Activated T-cell treated with anti-CD3 and anti-CD28 coated beads for 48 hours (primary cell): ENCODE measurements at regions not wholly inside any gene's neighbourhood (a gene's known extent, or its start where the extent isn't known, plus 50 kb on each side); places are given as distances from the start of the nearest gene placed in this dataset.
"Not testable (repeated sequence)": the region's sequence is repeated elsewhere in the genome, so short reads cannot be mapped to it uniquely, and the experiment has no call there.

Experiments used
- DNase-seq: peaks from one replicate; pipeline ENCODE4 v3.0.0-alpha.2; 2020; ENCODE audit warnings: low read depth

DNA sequence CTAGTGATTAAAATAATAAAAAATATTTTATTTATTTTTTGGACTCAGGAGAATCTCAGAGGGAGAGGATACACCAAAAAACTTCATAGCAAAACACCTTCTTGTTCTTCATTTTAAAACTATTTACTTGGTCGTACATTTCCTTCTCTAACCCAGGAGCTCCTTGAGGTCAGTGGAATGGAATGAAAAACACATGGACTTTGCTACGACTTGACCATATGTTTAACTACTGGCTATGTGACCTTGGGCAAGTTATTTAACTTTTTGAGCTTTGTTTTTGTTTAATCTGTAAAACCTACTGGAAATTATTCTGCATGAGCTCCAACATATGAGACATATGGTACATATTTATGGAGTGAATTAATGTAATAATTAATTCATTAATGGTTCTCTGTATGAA lies 1005.5 kb upstream of the CITED2 start:
- no peak for DNase-seq

- no peak for DNase-seq
These were observed 1001.8 kb upstream of the CITED2 start for GRCh38 chr6:140376209-140376608.

DNA sequence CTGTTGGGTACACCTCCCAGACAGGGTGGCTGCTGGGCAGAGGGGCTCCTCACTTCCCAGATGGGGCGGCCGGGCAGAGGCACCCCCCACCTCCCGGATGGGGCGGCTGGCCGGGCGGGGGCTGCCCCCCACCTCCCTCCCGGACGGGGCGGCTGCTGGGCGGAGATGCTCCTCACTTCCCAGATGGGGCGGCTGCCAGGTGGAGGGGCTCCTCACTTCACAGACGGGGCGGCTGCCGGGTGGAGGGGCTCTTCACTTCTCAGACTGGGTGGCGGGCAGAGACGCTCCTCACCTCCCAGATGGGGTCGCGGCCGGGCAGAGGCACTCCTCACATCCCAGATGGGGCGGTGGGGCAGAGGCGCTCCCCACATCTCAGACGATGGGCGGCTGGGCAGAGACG lies 999.3 kb upstream of the CITED2 start:
- DNase-seq: not testable (repeated sequence)

- DNase-seq: no peak
These were observed 997.6 kb upstream of the CITED2 start for GRCh38 chr6:140372064-140372463.

GRCh38 chr6:140370976-140371870 lies 996.8 kb upstream of the CITED2 start:
- DNase-seq: no peak

GRCh38 chr6:140370441-140370840 lies 996.0 kb upstream of the CITED2 start:
- no peak for DNase-seq

- DNase-seq: no peak
These were observed 992.5 kb upstream of the CITED2 start for GRCh38 chr6:140366991-140367390.

GRCh38 chr6:140364916-140365315 lies 990.5 kb upstream of the CITED2 start:
- DNase-seq: no peak

GRCh38 chr6:140360651-140361050 lies 986.2 kb upstream of the CITED2 start:
- no peak for DNase-seq

DNA sequence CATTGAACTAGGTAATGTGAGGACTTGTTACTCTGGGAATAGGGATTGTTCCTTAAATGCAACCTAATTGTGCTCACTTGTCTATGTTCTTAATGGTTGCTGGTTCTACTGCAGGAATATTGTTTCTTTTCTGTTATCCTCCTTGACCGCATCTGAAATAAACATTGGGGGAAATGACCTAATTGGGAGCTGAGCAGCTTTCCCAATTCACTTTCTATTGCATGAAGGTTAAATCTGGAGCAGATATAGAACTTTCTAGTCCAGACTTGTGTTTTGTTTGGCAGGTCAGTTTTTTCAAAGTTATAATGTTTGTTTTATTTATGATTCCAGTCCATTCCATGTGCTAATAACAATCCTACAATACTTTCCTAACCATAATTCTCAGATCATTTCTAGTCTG lies 981.0 kb upstream of the CITED2 start:
- DNase-seq: no peak

- no peak for DNase-seq
These were observed 979.8 kb upstream of the CITED2 start for GRCh38 chr6:140354296-140354695.

DNA sequence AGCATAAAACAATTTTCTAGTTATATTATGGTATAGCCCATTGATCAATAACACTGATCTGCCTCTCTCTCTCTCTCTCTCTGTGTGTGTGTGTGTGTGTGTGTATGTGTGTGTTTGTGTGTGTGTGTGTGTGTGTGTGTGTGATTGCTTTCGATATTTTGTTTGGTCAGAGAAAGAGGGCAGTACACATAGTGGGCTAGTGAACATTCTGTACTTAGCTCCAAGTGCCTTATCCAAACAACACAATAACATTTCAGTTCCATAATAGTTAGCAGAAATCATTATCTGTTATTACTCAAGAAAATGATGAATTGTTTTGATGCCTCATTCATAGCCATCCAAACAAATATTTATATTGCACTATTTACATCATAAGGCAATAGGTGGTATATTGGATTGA lies 979.1 kb upstream of the CITED2 start:
- DNase-seq: no peak

- DNase-seq: no peak
These were observed 972.0 kb upstream of the CITED2 start for GRCh38 chr6:140346428-140346827.

DNA sequence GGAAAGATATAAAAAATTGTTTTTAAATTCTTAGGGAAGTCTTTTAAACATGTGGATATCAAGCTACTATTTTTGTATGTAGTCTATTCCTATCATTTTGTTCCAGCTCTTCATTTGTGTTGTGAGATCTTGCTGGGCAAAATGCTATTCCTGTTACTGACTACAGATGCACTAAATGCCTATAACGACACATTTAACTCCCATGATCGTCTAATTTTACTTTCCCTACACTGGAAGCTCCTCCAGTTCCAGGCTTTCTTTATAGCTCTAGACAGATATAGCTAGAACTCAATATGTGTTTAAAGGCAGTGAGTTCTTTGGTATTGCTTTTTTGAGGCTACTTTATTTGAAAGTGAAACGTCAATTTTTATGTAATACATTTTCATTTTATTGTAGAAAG lies 971.5 kb upstream of the CITED2 start:
- DNase-seq: no peak

- no peak for DNase-seq
These were observed 969.9 kb upstream of the CITED2 start for GRCh38 chr6:140344142-140344913.

- no peak for DNase-seq
These were observed 968.7 kb upstream of the CITED2 start for GRCh38 chr6:140343128-140343527.

DNA sequence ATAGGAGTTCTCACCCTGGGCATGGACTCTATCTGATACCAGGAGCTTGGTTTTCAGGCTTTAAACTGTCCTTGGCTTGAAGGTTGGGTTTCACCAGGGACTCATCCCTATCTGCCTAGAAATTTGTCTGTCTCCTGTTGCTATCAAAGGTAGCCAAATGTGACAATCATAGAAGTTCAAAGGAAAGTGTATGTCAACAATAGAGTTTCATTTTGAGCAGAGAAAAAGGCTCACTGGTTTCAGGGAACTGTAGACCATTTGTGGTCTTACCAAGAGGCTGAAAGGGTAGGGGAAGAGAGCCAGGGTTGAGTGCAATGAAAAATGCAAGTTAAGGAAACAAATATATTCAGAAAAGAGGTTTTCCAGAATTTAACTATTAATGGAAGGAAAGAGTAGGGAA lies 966.8 kb upstream of the CITED2 start:
- DNase-seq: no peak

DNA sequence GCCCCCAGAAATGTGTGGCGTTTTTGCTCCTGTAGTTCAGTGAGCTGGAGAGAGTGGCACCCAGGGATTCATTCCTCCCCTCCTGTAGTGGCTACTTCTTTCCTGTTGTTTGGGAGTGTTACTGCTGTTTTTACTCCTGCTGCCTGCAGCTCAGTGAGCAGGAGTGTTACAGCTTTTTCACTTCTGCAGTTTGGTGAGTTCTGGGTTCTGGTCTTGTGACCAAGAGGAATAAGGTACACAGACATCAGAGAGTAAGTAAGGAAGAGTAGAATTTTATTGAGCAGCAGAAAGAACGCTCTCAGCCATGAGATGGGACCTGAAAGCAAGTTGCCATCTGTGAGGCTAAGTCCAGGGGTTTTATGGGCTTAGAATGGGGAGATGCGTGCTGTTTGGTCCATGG lies 966.3 kb upstream of the CITED2 start:
- no peak for DNase-seq

GRCh38 chr6:140339084-140339483 lies 964.6 kb upstream of the CITED2 start:
- not testable (repeated sequence) for DNase-seq

- DNase-seq: no peak
These were observed 947.4 kb upstream of the CITED2 start for GRCh38 chr6:140321891-140322290.

DNA sequence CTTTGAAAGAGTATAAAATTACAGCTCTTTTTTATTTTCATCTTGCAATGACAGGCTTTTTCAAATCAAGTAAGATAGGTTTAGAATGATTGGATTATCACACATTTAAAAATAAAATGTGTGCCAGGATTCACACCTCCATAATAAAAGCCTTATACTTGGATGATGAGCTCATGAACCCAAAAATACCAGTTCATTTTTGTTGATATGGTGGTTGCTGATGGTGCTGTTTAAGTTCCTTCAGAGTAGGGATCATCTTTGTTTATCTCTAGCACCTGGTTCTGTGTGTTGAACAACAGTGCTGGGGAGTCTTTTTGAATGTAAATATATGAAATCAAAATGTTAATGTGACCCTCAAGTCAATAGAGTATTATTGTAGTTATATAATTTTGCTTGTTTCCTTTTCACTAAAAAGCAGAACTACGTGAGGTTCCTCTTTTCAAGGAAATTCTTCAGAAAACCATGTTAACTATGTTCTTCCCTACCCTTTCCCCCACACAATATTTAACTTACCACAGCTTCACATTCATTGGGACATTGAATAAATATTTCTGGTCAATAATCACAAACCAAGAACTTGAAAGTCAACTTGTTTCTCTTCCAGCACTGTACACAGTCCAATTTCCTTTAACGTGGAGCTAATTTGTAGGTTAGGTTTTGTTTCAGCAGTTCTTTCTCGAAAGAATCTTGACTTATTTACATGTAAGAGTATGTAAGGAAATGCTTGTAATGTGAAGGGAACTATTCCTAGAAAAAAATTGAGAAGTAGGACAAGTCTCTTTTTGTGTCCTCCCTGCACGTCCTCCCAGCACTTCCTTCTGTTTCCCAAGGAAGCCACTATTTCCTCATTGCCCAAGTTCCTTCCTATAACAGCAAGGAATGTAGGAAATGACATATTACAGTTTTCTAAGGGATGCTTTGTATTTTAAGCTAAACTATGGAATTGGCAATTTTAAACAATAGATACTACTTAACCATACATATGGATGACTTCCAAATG lies 945.9 kb upstream of the CITED2 start:
- DNase-seq: no peak

DNA sequence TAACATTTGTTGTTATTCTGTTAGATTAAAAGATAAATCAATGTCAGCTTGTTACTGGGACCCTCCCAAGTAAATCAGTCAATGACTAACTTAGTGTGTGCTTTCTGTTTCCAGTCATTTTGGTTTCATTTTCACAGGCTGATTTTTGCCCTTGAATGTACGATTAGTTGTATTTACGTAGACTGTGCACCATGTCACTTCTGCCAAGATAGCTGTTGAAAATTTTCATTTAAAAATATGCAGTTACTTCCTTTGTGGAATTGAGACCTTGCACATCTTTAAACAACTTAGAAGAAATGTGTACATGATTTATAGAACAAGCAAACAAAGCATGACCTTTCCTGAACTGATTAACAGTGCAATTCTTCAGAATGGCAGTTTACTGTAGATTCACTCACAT lies 944.8 kb upstream of the CITED2 start:
- DNase-seq: no peak
